ENCODE measurements at regions not wholly inside any gene's neighbourhood (a gene's known extent, or its start where the extent isn't known, plus 50 kb on each side); places are given as distances from the start of the nearest gene placed in this dataset.

GRCh38 chr7:41222746-41223145 lies 480.1 kb downstream of the INHBA start:
- Histone ChIP-seq H2AFZ (ENCODE audit: low read depth, low read length) (no peak overlapping the region), H3K36me3 (ENCODE audit: insufficient read depth, low read length) (no peaks in the 10 kb centered on the region), H3K27me3 (ENCODE audit: insufficient read depth, low read length) (no peaks in the 10 kb centered on the region), H3K4me1 (ENCODE audit: insufficient read depth, low read length) (peaks cover 8% of the 10 kb centered on the region), H3K9me3 (ENCODE audit: low read length) (no peaks in the 10 kb centered on the region), H3K4me3 (ENCODE audit: low read length) (no peak overlapping the region)

DNA sequence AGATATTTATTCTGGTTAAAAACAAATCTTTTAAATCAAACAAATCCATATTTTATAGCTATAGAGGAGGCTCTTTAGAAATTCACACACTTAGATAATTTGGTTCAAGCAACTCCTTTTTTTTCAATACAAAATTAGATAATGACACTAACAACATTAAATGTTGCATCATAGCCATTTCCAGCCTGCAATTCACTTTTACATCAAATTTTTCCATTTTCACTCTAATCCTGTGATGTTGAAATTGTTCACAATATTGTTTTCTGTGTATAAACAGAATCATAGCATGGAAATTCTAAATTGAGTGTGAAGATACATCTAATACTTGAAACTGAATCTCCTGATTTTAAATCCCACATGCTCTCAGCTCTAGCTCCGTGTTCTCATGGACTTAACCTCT lies 482.6 kb downstream of the INHBA start:
- no peak overlapping the region for H3K4me3 ChIP-seq (ENCODE audit: low read length)
- no peaks in the 10 kb centered on the region for H3K9me3 ChIP-seq (ENCODE audit: low read length)
- no peak overlapping the region for H2AFZ ChIP-seq (ENCODE audit: low read depth, low read length)
- H3K4me1 ChIP-seq (ENCODE audit: insufficient read depth, low read length) = peaks cover 12% of the 10 kb centered on the region
- no peaks in the 10 kb centered on the region for H3K27me3 ChIP-seq (ENCODE audit: insufficient read depth, low read length)
- H3K36me3 ChIP-seq (ENCODE audit: insufficient read depth, low read length) = no peaks in the 10 kb centered on the region

- H3K4me1 ChIP-seq (ENCODE audit: insufficient read depth, low read length) = peaks cover 14% of the 10 kb centered on the region
- peak overlapping the region; percentile 75 for H2AFZ ChIP-seq (ENCODE audit: low read depth, low read length)
- H3K36me3 ChIP-seq (ENCODE audit: insufficient read depth, low read length) = no peaks in the 10 kb centered on the region
- no peaks in the 10 kb centered on the region for H3K27me3 ChIP-seq (ENCODE audit: insufficient read depth, low read length)
- H3K9me3 ChIP-seq (ENCODE audit: low read length) = no peaks in the 10 kb centered on the region
- no peak overlapping the region for H3K4me3 ChIP-seq (ENCODE audit: low read length)
These were observed 483.6 kb downstream of the INHBA start for GRCh38 chr7:41219276-41219675.

DNA sequence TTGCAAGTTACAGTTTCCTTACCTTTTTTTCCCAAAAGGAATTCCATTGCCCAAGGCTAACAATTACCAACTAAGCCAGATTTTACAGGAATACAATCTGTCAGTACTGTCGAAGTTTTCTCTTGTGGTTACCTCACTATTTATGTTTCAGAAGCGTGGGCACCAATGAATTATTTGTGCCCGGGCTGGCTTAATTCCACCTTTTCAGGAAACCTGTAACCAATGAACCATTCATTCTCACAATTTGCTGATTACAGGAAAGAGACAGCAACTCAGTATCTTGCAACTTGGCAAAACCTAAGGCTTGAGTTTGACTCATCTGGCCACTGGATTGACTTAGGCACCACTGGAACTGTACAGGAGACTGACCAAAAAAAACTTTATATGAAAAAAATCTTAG lies 485.6 kb downstream of the INHBA start:
- no peaks in the 10 kb centered on the region for H3K9me3 ChIP-seq (ENCODE audit: low read length)
- no peak overlapping the region for H2AFZ ChIP-seq (ENCODE audit: low read depth, low read length)
- H3K4me1 ChIP-seq (ENCODE audit: insufficient read depth, low read length) = peaks cover 14% of the 10 kb centered on the region
- no peaks in the 10 kb centered on the region for H3K27me3 ChIP-seq (ENCODE audit: insufficient read depth, low read length)
- no peaks in the 10 kb centered on the region for H3K36me3 ChIP-seq (ENCODE audit: insufficient read depth, low read length)
- no peak overlapping the region for H3K4me3 ChIP-seq (ENCODE audit: low read length)

DNA sequence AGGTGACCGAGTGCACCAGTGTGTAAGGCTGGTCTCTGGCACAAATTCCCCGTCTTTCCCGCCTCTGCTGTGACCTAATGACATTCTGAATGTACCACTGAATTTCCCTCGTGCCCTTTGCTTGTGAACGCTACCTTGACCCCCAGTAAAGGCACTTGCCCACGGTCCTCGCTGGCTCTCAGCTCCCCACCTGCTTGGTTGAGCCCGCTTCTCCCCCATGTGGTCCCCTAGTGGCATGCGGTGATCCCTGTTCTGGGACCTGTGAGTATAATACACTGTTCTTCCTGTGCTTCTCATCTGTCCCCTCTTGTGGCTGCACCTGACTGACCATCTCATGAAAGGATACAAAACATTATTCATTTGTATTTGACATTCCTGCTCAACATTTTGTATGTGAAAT lies 495.7 kb downstream of the INHBA start:
- Histone ChIP-seq H3K27me3 (ENCODE audit: insufficient read depth, low read length) (no peaks in the 10 kb centered on the region), H3K36me3 (ENCODE audit: insufficient read depth, low read length) (no peaks in the 10 kb centered on the region), H2AFZ (ENCODE audit: low read depth, low read length) (no peak overlapping the region), H3K9me3 (ENCODE audit: low read length) (peaks cover 2% of the 10 kb centered on the region), H3K4me3 (ENCODE audit: low read length) (no peak overlapping the region), H3K4me1 (ENCODE audit: insufficient read depth, low read length) (peaks cover 4% of the 10 kb centered on the region)

DNA sequence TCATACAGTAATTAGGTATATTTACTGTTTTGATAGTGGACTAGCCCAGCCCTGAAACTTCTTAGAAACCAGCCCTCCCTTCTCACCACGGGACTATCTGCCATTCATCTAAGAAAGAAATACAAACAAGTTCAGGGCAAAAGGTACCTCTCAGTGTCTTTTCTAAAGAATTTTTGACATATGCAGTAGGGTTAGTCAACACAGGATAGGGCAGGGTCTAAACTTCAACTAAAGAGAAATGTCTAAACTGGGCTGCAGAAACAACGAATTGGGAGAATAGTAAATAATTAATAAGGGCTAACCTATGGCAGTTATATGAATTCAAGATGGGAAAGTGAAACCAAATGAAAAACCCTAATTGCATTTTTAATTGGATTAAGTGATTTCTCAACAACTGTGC lies 496.6 kb downstream of the INHBA start:
- peaks cover 4% of the 10 kb centered on the region for H3K4me1 ChIP-seq (ENCODE audit: insufficient read depth, low read length)
- no peaks in the 10 kb centered on the region for H3K27me3 ChIP-seq (ENCODE audit: insufficient read depth, low read length)
- no peak overlapping the region for H3K4me3 ChIP-seq (ENCODE audit: low read length)
- no peaks in the 10 kb centered on the region for H3K36me3 ChIP-seq (ENCODE audit: insufficient read depth, low read length)
- peaks cover 2% of the 10 kb centered on the region for H3K9me3 ChIP-seq (ENCODE audit: low read length)
- no peak overlapping the region for H2AFZ ChIP-seq (ENCODE audit: low read depth, low read length)

DNA sequence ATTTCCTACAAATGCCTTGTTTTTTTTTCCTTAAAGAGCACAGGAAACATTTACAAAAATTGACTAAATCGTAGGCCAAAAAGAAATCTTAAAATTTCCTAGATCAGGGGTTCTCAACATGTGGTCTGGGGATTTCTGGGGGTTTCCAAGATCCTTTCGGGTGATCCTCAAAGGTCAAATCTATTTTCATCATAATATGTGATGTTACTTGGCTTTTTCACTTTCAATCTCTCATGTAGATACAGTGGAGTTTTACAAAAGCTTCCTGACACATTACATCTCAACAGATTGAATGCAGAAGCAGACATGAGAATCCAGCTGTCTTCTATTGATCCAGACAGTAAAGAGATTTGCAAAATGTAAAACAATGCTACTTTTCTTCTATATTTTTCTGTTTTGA lies 497.3 kb downstream of the INHBA start:
- H3K4me1 ChIP-seq (ENCODE audit: insufficient read depth, low read length) = peaks cover 4% of the 10 kb centered on the region
- no peak overlapping the region for H3K4me3 ChIP-seq (ENCODE audit: low read length)
- H3K36me3 ChIP-seq (ENCODE audit: insufficient read depth, low read length) = no peaks in the 10 kb centered on the region
- H2AFZ ChIP-seq (ENCODE audit: low read depth, low read length) = no peak overlapping the region
- no peaks in the 10 kb centered on the region for H3K27me3 ChIP-seq (ENCODE audit: insufficient read depth, low read length)
- H3K9me3 ChIP-seq (ENCODE audit: low read length) = peaks cover 2% of the 10 kb centered on the region

DNA sequence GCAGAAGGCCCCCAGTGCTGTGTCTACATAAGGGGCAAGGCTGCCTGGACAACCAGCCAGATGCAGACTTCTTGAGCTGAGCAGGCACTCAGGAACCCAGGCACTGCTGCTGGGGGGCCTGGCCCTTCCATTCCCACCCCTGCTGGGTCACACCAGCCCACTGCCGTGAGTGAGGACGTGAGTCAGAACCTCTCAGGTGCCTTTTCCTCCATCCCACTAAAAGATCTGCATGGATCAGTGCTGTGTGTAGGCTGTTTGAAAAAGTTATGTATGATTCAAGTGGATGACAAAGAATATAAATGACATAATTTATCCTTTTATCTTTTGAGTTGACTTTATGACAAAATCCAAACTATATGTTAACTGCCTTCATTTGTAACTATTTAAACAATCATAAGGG lies 499.3 kb downstream of the INHBA start:
- Histone ChIP-seq H3K27me3 (ENCODE audit: insufficient read depth, low read length) (no peaks in the 10 kb centered on the region), H2AFZ (ENCODE audit: low read depth, low read length) (no peak overlapping the region), H3K4me1 (ENCODE audit: insufficient read depth, low read length) (peaks cover 4% of the 10 kb centered on the region), H3K4me3 (ENCODE audit: low read length) (no peak overlapping the region), H3K9me3 (ENCODE audit: low read length) (peaks cover 2% of the 10 kb centered on the region), H3K36me3 (ENCODE audit: insufficient read depth, low read length) (no peaks in the 10 kb centered on the region)

- Histone ChIP-seq H3K36me3 (ENCODE audit: insufficient read depth, low read length) (no peaks in the 10 kb centered on the region), H3K9me3 (ENCODE audit: low read length) (no peaks in the 10 kb centered on the region), H3K4me1 (ENCODE audit: insufficient read depth, low read length) (peaks cover 17% of the 10 kb centered on the region), H3K27me3 (ENCODE audit: insufficient read depth, low read length) (no peaks in the 10 kb centered on the region), H3K4me3 (ENCODE audit: low read length) (no peak overlapping the region), H2AFZ (ENCODE audit: low read depth, low read length) (no peak overlapping the region)
These were observed 501.9 kb downstream of the INHBA start for GRCh38 chr7:41201021-41201420.

DNA sequence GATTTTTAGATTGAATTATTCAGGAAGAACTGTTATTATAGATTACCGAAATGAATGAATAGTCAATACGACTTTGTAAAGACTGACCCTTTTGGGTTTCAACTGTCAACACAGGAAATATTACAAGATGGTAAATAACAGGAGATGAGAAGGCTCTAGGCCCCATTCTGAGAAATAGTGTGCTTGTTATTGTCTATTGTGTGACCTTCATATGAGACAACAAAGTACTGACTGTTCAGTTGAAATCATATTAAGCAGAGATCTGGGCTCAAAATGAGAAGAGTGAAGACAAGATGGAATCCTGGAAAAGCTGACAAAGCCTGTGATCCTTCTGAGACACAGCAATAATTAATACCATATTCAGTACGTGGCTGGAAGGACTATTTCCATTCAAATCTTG lies 503.8 kb downstream of the INHBA start:
- Histone ChIP-seq H3K27me3 (ENCODE audit: insufficient read depth, low read length) (no peaks in the 10 kb centered on the region), H3K36me3 (ENCODE audit: insufficient read depth, low read length) (no peaks in the 10 kb centered on the region), H3K4me1 (ENCODE audit: insufficient read depth, low read length) (peaks cover 14% of the 10 kb centered on the region), H2AFZ (ENCODE audit: low read depth, low read length) (no peak overlapping the region), H3K4me3 (ENCODE audit: low read length) (no peak overlapping the region), H3K9me3 (ENCODE audit: low read length) (no peaks in the 10 kb centered on the region)

DNA sequence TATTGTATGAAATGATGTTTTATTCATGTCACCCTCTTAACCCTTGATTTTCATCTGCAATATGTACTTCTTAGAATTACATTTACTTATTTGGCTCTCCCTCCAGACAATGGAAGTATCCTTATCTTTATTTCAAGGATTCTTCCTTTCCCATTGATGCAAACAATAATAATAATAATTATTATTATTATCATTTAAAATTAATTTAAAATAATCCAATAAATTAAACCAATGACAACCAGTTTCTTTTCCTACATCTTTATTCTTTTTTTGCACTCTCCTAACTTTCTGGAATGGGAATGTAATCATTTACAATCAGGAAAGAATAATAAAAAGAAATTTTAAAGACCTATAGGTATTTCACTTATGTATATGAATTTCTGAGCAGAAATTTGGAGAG lies 504.4 kb downstream of the INHBA start:
- H3K4me1 ChIP-seq (ENCODE audit: insufficient read depth, low read length) = peaks cover 14% of the 10 kb centered on the region
- no peaks in the 10 kb centered on the region for H3K9me3 ChIP-seq (ENCODE audit: low read length)
- no peaks in the 10 kb centered on the region for H3K27me3 ChIP-seq (ENCODE audit: insufficient read depth, low read length)
- H3K4me3 ChIP-seq (ENCODE audit: low read length) = no peak overlapping the region
- H2AFZ ChIP-seq (ENCODE audit: low read depth, low read length) = no peak overlapping the region
- no peaks in the 10 kb centered on the region for H3K36me3 ChIP-seq (ENCODE audit: insufficient read depth, low read length)

- peaks cover 14% of the 10 kb centered on the region for H3K4me1 ChIP-seq (ENCODE audit: insufficient read depth, low read length)
- no peak overlapping the region for H3K4me3 ChIP-seq (ENCODE audit: low read length)
- H3K9me3 ChIP-seq (ENCODE audit: low read length) = no peaks in the 10 kb centered on the region
- H2AFZ ChIP-seq (ENCODE audit: low read depth, low read length) = no peak overlapping the region
- no peaks in the 10 kb centered on the region for H3K36me3 ChIP-seq (ENCODE audit: insufficient read depth, low read length)
- no peaks in the 10 kb centered on the region for H3K27me3 ChIP-seq (ENCODE audit: insufficient read depth, low read length)
These were observed 505.1 kb downstream of the INHBA start for GRCh38 chr7:41197769-41198168.

DNA sequence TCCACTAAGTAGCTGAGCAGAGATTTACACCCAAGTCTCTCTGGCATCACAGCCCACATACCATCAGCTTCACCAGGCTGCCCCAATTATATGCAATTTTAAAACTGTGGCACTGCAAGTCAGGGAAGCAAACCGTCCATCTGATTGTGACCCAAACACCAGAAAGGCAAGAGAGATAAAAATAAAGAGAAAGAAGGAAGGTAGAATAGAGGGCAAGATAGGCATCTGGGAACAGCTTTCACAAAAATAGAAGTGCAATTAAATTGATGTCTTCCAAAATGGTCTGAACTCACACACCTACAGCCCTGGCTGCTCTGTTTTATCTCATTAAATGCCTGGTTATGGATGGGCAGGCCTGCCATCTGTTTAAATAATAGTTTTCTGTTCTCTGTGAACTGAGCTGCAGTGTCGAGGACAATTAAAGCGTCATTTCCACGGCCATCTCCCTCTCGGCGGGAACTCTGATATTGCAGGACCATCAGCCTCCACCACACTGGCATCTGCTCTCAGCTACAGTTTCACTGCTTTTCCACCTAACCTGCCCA lies 509.1 kb downstream of the INHBA start:
- Histone ChIP-seq H3K4me1 (ENCODE audit: insufficient read depth, low read length) (peaks cover 14% of the 10 kb centered on the region), H2AFZ (ENCODE audit: low read depth, low read length) (no peak overlapping the region), H3K36me3 (ENCODE audit: insufficient read depth, low read length) (no peaks in the 10 kb centered on the region), H3K9me3 (ENCODE audit: low read length) (no peaks in the 10 kb centered on the region), H3K4me3 (ENCODE audit: low read length) (no peak overlapping the region), H3K27me3 (ENCODE audit: insufficient read depth, low read length) (no peaks in the 10 kb centered on the region)

DNA sequence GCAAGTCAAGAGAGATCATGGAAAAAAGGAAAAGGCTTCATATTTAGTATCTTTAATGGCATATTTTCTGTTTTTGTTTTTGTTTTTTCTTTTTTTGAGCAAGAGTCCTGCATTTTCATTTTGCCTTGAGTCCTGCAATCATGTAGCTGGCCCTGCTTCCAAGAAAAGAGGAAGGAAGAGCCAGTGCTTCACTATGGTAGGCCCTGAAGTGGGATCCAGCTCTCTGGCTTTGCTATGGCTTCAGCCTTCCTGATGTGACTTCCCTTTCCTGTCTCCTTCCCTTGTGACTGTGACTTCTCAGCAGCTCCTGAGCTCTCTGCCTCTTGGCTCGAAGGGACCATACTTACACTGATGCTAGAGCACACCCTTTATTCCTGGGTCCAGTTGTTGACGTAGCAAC lies 512.3 kb downstream of the INHBA start:
- Histone ChIP-seq H3K4me1 (ENCODE audit: insufficient read depth, low read length) (peaks cover 4% of the 10 kb centered on the region), H3K27me3 (ENCODE audit: insufficient read depth, low read length) (no peaks in the 10 kb centered on the region), H3K36me3 (ENCODE audit: insufficient read depth, low read length) (no peaks in the 10 kb centered on the region), H3K4me3 (ENCODE audit: low read length) (no peak overlapping the region), H3K9me3 (ENCODE audit: low read length) (no peaks in the 10 kb centered on the region), H2AFZ (ENCODE audit: low read depth, low read length) (no peak overlapping the region)

All from neuron (in vitro differentiated cells).